HepG2 (cell line): ENCODE measurements at regions not wholly inside any gene's neighbourhood (a gene's known extent, or its start where the extent isn't known, plus 50 kb on each side); places are given as distances from the start of the nearest gene placed in this dataset.
A peak's percentile ranks its signal among the peaks of the same experiment; 100 is the strongest.

Experiments
- NFKB2 ChIP-seq: sonication (generic); formaldehyde crosslinking; IDR thresholded peaks from 2 replicates; pipeline ENCODE4 v1.4.0; 2020; ENCODE audit warnings: missing genetic modification reagents, borderline replicate concordance
- PHF20 ChIP-seq: sonication (generic); formaldehyde crosslinking; IDR thresholded peaks from 2 replicates; pipeline ENCODE4 v1.5.0; 2020; ENCODE audit warnings: mild to moderate bottlenecking, missing genetic modification reagents
- RXRA ChIP-seq: sonication (generic); formaldehyde crosslinking; IDR thresholded peaks from 2 replicates; pipeline ENCODE4 v1.5.1; 2020; ENCODE audit warnings: missing genetic modification reagents
- TFAP4 ChIP-seq: sonication (generic); IDR thresholded peaks from 2 replicates; pipeline ENCODE4 v1.6.1; 2016; ENCODE audit warnings: low read depth, borderline replicate concordance
- ZFY ChIP-seq: sonication (generic); formaldehyde crosslinking; IDR thresholded peaks from 2 replicates; pipeline ENCODE4 v1.4.0; 2020; ENCODE audit warnings: missing genetic modification reagents
- ZNF644 ChIP-seq: IDR thresholded peaks from 2 replicates; pipeline ENCODE4 v1.6.1; 2016; ENCODE audit warnings: low read depth
- ZNF83 ChIP-seq: sonication (generic); formaldehyde crosslinking; IDR thresholded peaks from 2 replicates; pipeline ENCODE4 v1.4.0; 2020; ENCODE audit warnings: missing genetic modification reagents, mild to moderate bottlenecking, borderline replicate concordance

GRCh38 chr13:30114571-30115256 lies 192.6 kb downstream of the KATNAL1 start:
- TF ChIP-seq NFKB2 (CRISPR knock-in tag) (no peak; the same call in 1 of the 2 replicates), PHF20 (no peak; the same call in 1 of the 2 replicates), ZNF644 (no peak), ZNF83 (CRISPR knock-in tag) (no peak), TFAP4 (peak; percentile 31; the same call in 1 of the 2 replicates), RXRA (CRISPR knock-in tag) (no peak), ZFY (CRISPR knock-in tag) (peak; percentile 58)
